C4-2B (cell line): ENCODE measurements at regions not wholly inside any gene's neighbourhood (a gene's known extent, or its start where the extent isn't known, plus 50 kb on each side); places are given as distances from the start of the nearest gene placed in this dataset.

Experiments
- CTCF ChIP-seq: fragments of 450-650 bp; conservative IDR thresholded peaks from 2 replicates; pipeline ENCODE4 v1.5.1; 2017; ENCODE audit warnings: mild to moderate bottlenecking
- ZFX ChIP-seq: fragments of 450-650 bp; IDR thresholded peaks from 2 replicates; pipeline ENCODE4 v1.6.1; 2017

- TF ChIP-seq CTCF (no peak), ZFX (no peak)
These were observed 229.9 kb downstream of the SOX3 start for GRCh38 chrX:140274811-140275525.
